Neural cell (in vitro differentiated cells): ENCODE measurements at regions not wholly inside any gene's neighbourhood (a gene's known extent, or its start where the extent isn't known, plus 50 kb on each side); places are given as distances from the start of the nearest gene placed in this dataset.

Experiments
- H2AFZ ChIP-seq: fragments of 200-600, 300-800 bp; sonication (generic), shearing (Covaris generic); 2 replicates; pipeline ENCODE4 v1.6.0; 2014; ENCODE audit warnings: low read depth, mild to moderate bottlenecking, antibody characterized with exemption, low read length, moderate library complexity
- H3F3A ChIP-seq: fragments of 200-600 bp; shearing (Covaris generic); 2 replicates; pipeline ENCODE4 v1.6.1; 2016; ENCODE audit warnings: mild to moderate bottlenecking, moderate library complexity, mixed read lengths, antibody characterized with exemption, low read length; ENCODE audit not compliant: insufficient read depth, poor library complexity, severe bottlenecking
- H3K27ac ChIP-seq: fragments of 200-600, 300-800 bp; sonication (generic), shearing (Covaris generic); 2 replicates; pipeline ENCODE4 v1.5.1; 2014; ENCODE audit warnings: mild to moderate bottlenecking, low read length, moderate library complexity
- H3K27me3 ChIP-seq: fragments of 300-800, 200-600 bp; sonication (generic), shearing (Covaris generic); 2 replicates; pipeline ENCODE4 v1.6.0; 2014; ENCODE audit warnings: mild to moderate bottlenecking, low read depth, low read length, moderate library complexity; ENCODE audit not compliant: insufficient read depth
- H3K36me3 ChIP-seq: fragments of 300-800, 200-600 bp; sonication (generic), shearing (Covaris generic); 2 replicates; pipeline ENCODE4 v1.5.1; 2014; ENCODE audit warnings: mild to moderate bottlenecking, antibody characterized with exemption, low read length, moderate library complexity; ENCODE audit not compliant: insufficient read depth
- H3K4me2 ChIP-seq: fragments of 300-800, 200-600 bp; sonication (generic), shearing (Covaris generic); 2 replicates; pipeline ENCODE4 v1.6.0; 2014; ENCODE audit warnings: mild to moderate bottlenecking, low read length
- H3K4me3 ChIP-seq: fragments of 300-800, 200-600 bp; sonication (generic), shearing (Covaris generic); 2 replicates; pipeline ENCODE4 v1.5.1; 2014; ENCODE audit warnings: mild to moderate bottlenecking, low read length, moderate library complexity
- H3K79me2 ChIP-seq: fragments of 200-600 bp; shearing (Covaris generic); replicated peaks from 2 replicates; pipeline ENCODE4 v1.6.0; 2014; ENCODE audit warnings: mild to moderate bottlenecking, low read length, moderate library complexity; ENCODE audit not compliant: insufficient read depth
- H3K9ac ChIP-seq: fragments of 300-800, 200-600 bp; sonication (generic), shearing (Covaris generic); 2 replicates; pipeline ENCODE4 v1.6.1; 2016; ENCODE audit warnings: mild to moderate bottlenecking, low read length, mixed read lengths
- H3K9me2 ChIP-seq: fragments of 200-600 bp; shearing (Covaris generic); 2 replicates; pipeline ENCODE4 v1.6.1; 2016; ENCODE audit warnings: mild to moderate bottlenecking, low read length, mixed read lengths; ENCODE audit not compliant: insufficient read depth
- H3K9me3 ChIP-seq: fragments of 200-600, 300-800 bp; sonication (generic), shearing (Covaris generic); 2 replicates; pipeline ENCODE4 v1.6.1; 2016; ENCODE audit warnings: mild to moderate bottlenecking, mixed run types, low read length, moderate library complexity, mixed read lengths
- H4K20me1 ChIP-seq: fragments of 200-600 bp; shearing (Covaris generic); 2 replicates; pipeline ENCODE4 v1.6.1; 2016; ENCODE audit warnings: mild to moderate bottlenecking, mixed run types; ENCODE audit not compliant: insufficient read depth
- CTCF ChIP-seq: fragments of 450-650 bp; IDR thresholded peaks from 2 replicates; pipeline ENCODE4 v1.5.1; 2014; ENCODE audit warnings: antibody characterized with exemption, mild to moderate bottlenecking, moderate library complexity; ENCODE audit not compliant: poor library complexity, severe bottlenecking
- EP300 ChIP-seq: fragments of 450-650 bp; conservative IDR thresholded peaks from 2 replicates; pipeline ENCODE4 v1.6.1; 2014; ENCODE audit warnings: antibody characterized with exemption, mild to moderate bottlenecking, moderate library complexity; ENCODE audit not compliant: poor library complexity, severe bottlenecking
- EZH2 ChIP-seq: fragments of 200-600, 300-800 bp; shearing (Covaris generic), sonication (generic); IDR thresholded peaks from 2 replicates; pipeline ENCODE4 v1.6.1; 2014; ENCODE audit warnings: antibody characterized with exemption, low read length, borderline replicate concordance, mild to moderate bottlenecking; ENCODE audit not compliant: insufficient read depth, poor library complexity, severe bottlenecking
- MXI1 ChIP-seq: fragments of 450-650 bp; conservative IDR thresholded peaks from 2 replicates; pipeline ENCODE4 v1.6.1; 2014; ENCODE audit warnings: antibody characterized with exemption, mild to moderate bottlenecking; ENCODE audit not compliant: poor library complexity, severe bottlenecking
- POLR2AphosphoS5 ChIP-seq: IDR thresholded peaks from 2 replicates; pipeline ENCODE4 v1.6.1; 2012
- RAD21 ChIP-seq: fragments of 450-650 bp; conservative IDR thresholded peaks from 2 replicates; pipeline ENCODE4 v1.6.1; 2014; ENCODE audit warnings: antibody characterized with exemption, mild to moderate bottlenecking, moderate library complexity
- REST ChIP-seq: IDR thresholded peaks from 2 replicates; pipeline ENCODE4 v1.6.1; 2012; ENCODE audit warnings: borderline replicate concordance
- SMC3 ChIP-seq: fragments of 450-650 bp; conservative IDR thresholded peaks from 2 replicates; pipeline ENCODE4 v1.6.1; 2014; ENCODE audit warnings: antibody characterized with exemption, mild to moderate bottlenecking, moderate library complexity; ENCODE audit not compliant: poor library complexity
- TAF1 ChIP-seq: IDR thresholded peaks from 2 replicates; pipeline ENCODE4 v1.6.1; 2012; ENCODE audit warnings: low read depth

- TF ChIP-seq SMC3: no peak
- TF ChIP-seq EP300: no peak
- TF ChIP-seq MXI1: no peak
- TF ChIP-seq CTCF: no peak
- no peak for TF ChIP-seq POLR2AphosphoS5
- Histone ChIP-seq H3K27ac (no peak overlapping the region), H3K9me3 (no peaks in the 10 kb centered on the region), H3F3A (no peaks in the 10 kb centered on the region), H4K20me1 (no peaks in the 10 kb centered on the region), H2AFZ (no peak overlapping the region), H3K36me3 (no peaks in the 10 kb centered on the region), H3K4me3 (no peak overlapping the region), H3K4me2 (no peak overlapping the region), H3K9ac (no peak overlapping the region), H3K79me2 (no peaks in the 10 kb centered on the region), H3K27me3 (no peaks in the 10 kb centered on the region), H3K9me2 (no peaks in the 10 kb centered on the region)
These were observed 88.0 kb upstream of the PFKP start for GRCh38 chr10:2979306-2979705.

GRCh38 chr10:2978574-2979273, 88.6 kb upstream of the PFKP start:
- no peak for TF ChIP-seq CTCF
- TF ChIP-seq MXI1: no peak
- TF ChIP-seq TAF1: no peak
- TF ChIP-seq EP300: no peak
- no peak for TF ChIP-seq RAD21
- no peak for TF ChIP-seq EZH2
- TF ChIP-seq POLR2AphosphoS5: no peak
- no peak for TF ChIP-seq SMC3
- no peak for TF ChIP-seq REST
- no peak overlapping the region for H2AFZ ChIP-seq
- no peaks in the 10 kb centered on the region for H3K79me2 ChIP-seq
- H3K36me3 ChIP-seq: no peaks in the 10 kb centered on the region
- no peaks in the 10 kb centered on the region for H4K20me1 ChIP-seq
- no peak overlapping the region for H3K4me2 ChIP-seq
- H3K27me3 ChIP-seq: no peaks in the 10 kb centered on the region
- H3K9me2 ChIP-seq: no peaks in the 10 kb centered on the region
- no peak overlapping the region for H3K9ac ChIP-seq
- H3K4me3 ChIP-seq: no peak overlapping the region
- H3K9me3 ChIP-seq: no peaks in the 10 kb centered on the region
- no peak overlapping the region for H3K27ac ChIP-seq
- H3F3A ChIP-seq: no peaks in the 10 kb centered on the region
